ENCODE measurements at regions not wholly inside any gene's neighbourhood (a gene's known extent, or its start where the extent isn't known, plus 50 kb on each side); places are given as distances from the start of the nearest gene placed in this dataset.
"Not testable (repeated sequence)": the region's sequence is repeated elsewhere in the genome, so short reads cannot be mapped to it uniquely, and the experiment has no call there.

- intact Hi-C loops (cut with micrococcal nuclease), result no loop called here
These were observed 183.9 kb downstream of the ETNK1 start for GRCh38 chr12:22808860-22809259.

- intact Hi-C loops (cut with micrococcal nuclease), result no loop called here
These were observed 185.1 kb downstream of the ETNK1 start for GRCh38 chr12:22810036-22810435.

- intact Hi-C loops (cut with micrococcal nuclease), result no loop called here
These were observed 187.6 kb downstream of the ETNK1 start for GRCh38 chr12:22812531-22812930.

- intact Hi-C loops (cut with micrococcal nuclease), result no loop called here
These were observed 197.0 kb downstream of the ETNK1 start for GRCh38 chr12:22821985-22822384.

GRCh38 chr12:22826026-22826425 is 201.1 kb downstream of the ETNK1 start:
- intact Hi-C loops (cut with micrococcal nuclease), result no loop called here

- intact Hi-C loops (cut with micrococcal nuclease), result not testable (repeated sequence)
These were observed 201.5 kb downstream of the ETNK1 start for GRCh38 chr12:22826446-22826981.

GRCh38 chr12:22828066-22828465 is 203.1 kb downstream of the ETNK1 start:
- intact Hi-C loops (cut with micrococcal nuclease), result no loop called here

- intact Hi-C loops (cut with micrococcal nuclease), result no loop called here
These were observed 210.5 kb downstream of the ETNK1 start for GRCh38 chr12:22835431-22835830.

- intact Hi-C loops (cut with micrococcal nuclease), result no loop called here
These were observed 225.2 kb downstream of the ETNK1 start for GRCh38 chr12:22850185-22850584.

- intact Hi-C loops (cut with micrococcal nuclease), result no loop called here
These were observed 226.6 kb downstream of the ETNK1 start for GRCh38 chr12:22851532-22851931.

GRCh38 chr12:22855456-22855855 is 230.5 kb downstream of the ETNK1 start:
- intact Hi-C loops (cut with micrococcal nuclease), result loop anchor here (5.0 kb wide), 2 partner anchors 173 to 1922 kb away; no protein-coding TSS in a partner anchor

- intact Hi-C loops (cut with micrococcal nuclease), result loop anchor here (5.0 kb wide), 2 partner anchors 174 to 1921 kb away; no protein-coding TSS in a partner anchor
These were observed 231.2 kb downstream of the ETNK1 start for GRCh38 chr12:22856178-22856577.

- intact Hi-C loops (cut with micrococcal nuclease), result loop anchor here (5.0 kb wide), 2 partner anchors 177 to 1918 kb away; no protein-coding TSS in a partner anchor
These were observed 234.0 kb downstream of the ETNK1 start for GRCh38 chr12:22858849-22859570.

GRCh38 chr12:22860926-22861325 is 236.0 kb downstream of the ETNK1 start:
- intact Hi-C loops (cut with micrococcal nuclease), result no loop called here

- intact Hi-C loops (cut with micrococcal nuclease), result no loop called here
These were observed 240.9 kb downstream of the ETNK1 start for GRCh38 chr12:22865822-22866221.

- intact Hi-C loops (cut with micrococcal nuclease), result no loop called here
These were observed 241.4 kb downstream of the ETNK1 start for GRCh38 chr12:22866406-22866805.

GRCh38 chr12:22874151-22874550 is 249.2 kb downstream of the ETNK1 start:
- intact Hi-C loops (cut with micrococcal nuclease), result no loop called here

GRCh38 chr12:22876262-22876661 is 251.3 kb downstream of the ETNK1 start:
- intact Hi-C loops (cut with micrococcal nuclease), result no loop called here

GRCh38 chr12:22879203-22879602 is 254.2 kb downstream of the ETNK1 start:
- intact Hi-C loops (cut with micrococcal nuclease), result no loop called here

GRCh38 chr12:22880331-22880730 is 255.4 kb downstream of the ETNK1 start:
- intact Hi-C loops (cut with micrococcal nuclease), result no loop called here

GRCh38 chr12:22880807-22881206 is 255.8 kb downstream of the ETNK1 start:
- intact Hi-C loops (cut with micrococcal nuclease), result no loop called here

- intact Hi-C loops (cut with micrococcal nuclease), result no loop called here
These were observed 257.0 kb downstream of the ETNK1 start for GRCh38 chr12:22881878-22882385.

- intact Hi-C loops (cut with micrococcal nuclease), result no loop called here
These were observed 257.6 kb downstream of the ETNK1 start for GRCh38 chr12:22882559-22882958.
